DND-41 (cell line): ENCODE measurements at regions not wholly inside any gene's neighbourhood (a gene's known extent, or its start where the extent isn't known, plus 50 kb on each side); places are given as distances from the start of the nearest gene placed in this dataset.

ENCODE experiments used
- EZH2 ChIP-seq: IDR thresholded peaks from 3 replicates; pipeline ENCODE4 v1.6.1; 2012; ENCODE audit warnings: borderline replicate concordance, low read depth, mild to moderate bottlenecking, moderate library complexity, low read length, inconsistent platforms; ENCODE audit not compliant: severe bottlenecking
- TF ChIP-seq, protein P1 (sequence below): IDR thresholded peaks from 2 replicates; pipeline ENCODE4 v1.5.1; 2012; ENCODE audit warnings: borderline replicate concordance, low read length, moderate library complexity, mild to moderate bottlenecking; ENCODE audit not compliant: poor library complexity, severe bottlenecking; ENCODE audit errors: extremely low read depth

DNA sequence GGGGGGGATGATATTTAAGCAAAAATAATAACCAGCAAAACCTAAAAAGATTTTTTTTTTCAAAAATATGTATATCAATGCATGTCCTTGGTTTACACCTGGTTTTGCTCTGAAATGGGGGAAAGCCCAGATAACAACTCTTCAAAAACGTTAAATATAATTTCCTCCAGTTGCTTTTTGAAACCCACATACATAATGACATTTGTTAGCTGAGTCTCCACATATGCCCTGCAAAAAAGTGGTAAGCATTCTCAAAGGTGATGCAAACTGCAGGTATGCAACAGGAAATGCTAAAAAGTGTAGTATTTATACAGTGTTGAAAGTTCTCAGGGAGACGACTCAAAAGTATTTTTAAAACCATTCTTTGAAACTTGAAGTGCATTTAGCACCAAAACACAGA is 258.6 kb downstream of the ZEB2 start:
- TF ChIP-seq, protein P1, sequence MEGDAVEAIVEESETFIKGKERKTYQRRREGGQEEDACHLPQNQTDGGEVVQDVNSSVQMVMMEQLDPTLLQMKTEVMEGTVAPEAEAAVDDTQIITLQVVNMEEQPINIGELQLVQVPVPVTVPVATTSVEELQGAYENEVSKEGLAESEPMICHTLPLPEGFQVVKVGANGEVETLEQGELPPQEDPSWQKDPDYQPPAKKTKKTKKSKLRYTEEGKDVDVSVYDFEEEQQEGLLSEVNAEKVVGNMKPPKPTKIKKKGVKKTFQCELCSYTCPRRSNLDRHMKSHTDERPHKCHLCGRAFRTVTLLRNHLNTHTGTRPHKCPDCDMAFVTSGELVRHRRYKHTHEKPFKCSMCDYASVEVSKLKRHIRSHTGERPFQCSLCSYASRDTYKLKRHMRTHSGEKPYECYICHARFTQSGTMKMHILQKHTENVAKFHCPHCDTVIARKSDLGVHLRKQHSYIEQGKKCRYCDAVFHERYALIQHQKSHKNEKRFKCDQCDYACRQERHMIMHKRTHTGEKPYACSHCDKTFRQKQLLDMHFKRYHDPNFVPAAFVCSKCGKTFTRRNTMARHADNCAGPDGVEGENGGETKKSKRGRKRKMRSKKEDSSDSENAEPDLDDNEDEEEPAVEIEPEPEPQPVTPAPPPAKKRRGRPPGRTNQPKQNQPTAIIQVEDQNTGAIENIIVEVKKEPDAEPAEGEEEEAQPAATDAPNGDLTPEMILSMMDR, result no peak
- no peak for TF ChIP-seq EZH2
